SJCRH30 (cell line): ENCODE measurements at regions not wholly inside any gene's neighbourhood (a gene's known extent, or its start where the extent isn't known, plus 50 kb on each side); places are given as distances from the start of the nearest gene placed in this dataset.

Experiments used
- DNase-seq, 2 experiments: peaks; one replicate each; pipeline ENCODE4 v3.0.0-alpha.2; 2015 to 2020
- H3K27ac ChIP-seq: fragments of 250-450 bp; sonication (Bioruptor Pico); 2 replicates; pipeline ENCODE4 v1.5.1; 2020; ENCODE audit warnings: mild to moderate bottlenecking, moderate library complexity
- H3K27me3 ChIP-seq: fragments of 250-450 bp; sonication (Bioruptor Pico); 2 replicates; pipeline ENCODE4 v1.5.1; 2020; ENCODE audit warnings: mild to moderate bottlenecking, moderate library complexity
- H3K36me3 ChIP-seq: fragments of 250-450 bp; sonication (Bioruptor Pico); 2 replicates; pipeline ENCODE4 v1.5.1; 2020; ENCODE audit warnings: mild to moderate bottlenecking, moderate library complexity
- H3K4me1 ChIP-seq: fragments of 250-450 bp; sonication (Bioruptor Pico); 2 replicates; pipeline ENCODE4 v1.5.1; 2020; ENCODE audit warnings: mild to moderate bottlenecking, moderate library complexity
- H3K4me3 ChIP-seq: fragments of 250-450 bp; sonication (Bioruptor Pico); 2 replicates; pipeline ENCODE4 v1.5.1; 2020; ENCODE audit warnings: mild to moderate bottlenecking, moderate library complexity
- H3K9me3 ChIP-seq: fragments of 250-450 bp; sonication (Bioruptor Pico); replicated peaks from 2 replicates; pipeline ENCODE4 v1.5.1; 2020; ENCODE audit warnings: mild to moderate bottlenecking, moderate library complexity

- no peaks in the 10 kb centered on the region for H3K9me3 ChIP-seq
- no peak for DNase-seq
- no peak overlapping the region for H3K27ac ChIP-seq
- no peaks in the 10 kb centered on the region for H3K36me3 ChIP-seq
- H3K27me3 ChIP-seq, result no peaks in the 10 kb centered on the region
- H3K4me3 ChIP-seq, result no peak overlapping the region
- H3K4me1 ChIP-seq, result no peaks in the 10 kb centered on the region
These were observed 57.2 kb upstream of the USP9Y start for GRCh38 chrY:12643693-12644348.

- H3K27ac ChIP-seq, result no peak overlapping the region
- no peaks in the 10 kb centered on the region for H3K36me3 ChIP-seq
- no peaks in the 10 kb centered on the region for H3K27me3 ChIP-seq
- DNase-seq, result no peak
- no peak overlapping the region for H3K4me3 ChIP-seq
- H3K4me1 ChIP-seq, result no peaks in the 10 kb centered on the region
- no peaks in the 10 kb centered on the region for H3K9me3 ChIP-seq
These were observed 49.9 kb upstream of the USP9Y start for GRCh38 chrY:12651095-12651494.
